HCT116 (cell line): ENCODE measurements at regions not wholly inside any gene's neighbourhood (a gene's known extent, or its start where the extent isn't known, plus 50 kb on each side); places are given as distances from the start of the nearest gene placed in this dataset.

Experiments used
- ATAC-seq: fragments of 200-7000 bp; cut with Tn5 transposase; 2 replicates; pipeline ENCODE4 v1.9.1; 2020; ENCODE audit warnings: mild to moderate bottlenecking, moderate library complexity
- BruUV-seq: library from RNA; stranded (reverse); fragments of 400-500 nt; replicated peaks from 2 replicates; lab custom pipeline; 2021; lab: Mats Ljungman, UMichigan
- CTCF ChIA-PET: fragments of 300-600 bp; sonication (Branson Sonifier 250); formaldehyde crosslinking; loops from one replicate; lab custom pipeline; 2021; ENCODE audit warnings: antibody characterized with exemption; lab: Charles Lee
- POLR2A ChIA-PET: fragments of 300-600, 350-600 bp; sonication (Branson Sonifier 250); formaldehyde crosslinking; loops from one replicate; lab custom pipeline; 2021; ENCODE audit warnings: antibody characterized with exemption; lab: Charles Lee
- RAD21 ChIA-PET, 2 experiments: fragments of 300-600 bp; sonication (Branson Sonifier 250); formaldehyde crosslinking; loops; one replicate each; lab custom pipeline; 2023; ENCODE audit warnings: low total read pairs in 2 of 2; ENCODE audit not compliant: uncharacterized antibody in 2 of 2, unreplicated experiment in 2 of 2, low non-redundant PET in 1 of 2; lab: Charles Lee
- DNase-seq: peaks from one replicate; pipeline ENCODE4 v3.0.0-alpha.2; 2010; ENCODE audit warnings: low read depth, low spot score
- H2AFZ ChIP-seq: fragments of 200-600 bp; shearing (Covaris generic), sonication (generic); 2 replicates; pipeline ENCODE4 v1.6.1; 2017; ENCODE audit warnings: low read depth, mixed run types, mixed read lengths, antibody characterized with exemption, low read length; ENCODE audit not compliant: poor library complexity, severe bottlenecking
- H3K27ac ChIP-seq: 2 replicates; pipeline ENCODE4 v1.5.1; 2012; ENCODE audit warnings: low read depth, low read length
- H3K27me3 ChIP-seq: fragments of 200-600 bp; sonication (generic); 2 replicates; pipeline ENCODE4 v1.6.1; 2016; ENCODE audit warnings: mixed run types, low read length, mixed read lengths; ENCODE audit not compliant: insufficient read depth
- H3K36me3 ChIP-seq, 2 experiments: fragments of 200-500 bp in 1 of 2; fragments of 200-600 bp in 1 of 2; sonication (Bioruptor generic) in 1 of 2; sonication (generic) in 1 of 2; 2 replicates each; pipeline versions ENCODE4 v1.5.1 to v1.6.1; 2014 to 2016; ENCODE audit warnings: low read length in 2 of 2, inconsistent platforms in 1 of 2, mixed read lengths in 1 of 2, mixed run types in 1 of 2; ENCODE audit not compliant: insufficient read depth in 2 of 2, control insufficient read depth in 1 of 2
- H3K4me1 ChIP-seq, 2 experiments: fragments of 200-600 bp in 1 of 2; sonication (generic) in 1 of 2; 2 replicates each; pipeline versions ENCODE4 v1.5.1 to v1.6.1; 2012 to 2017; ENCODE audit warnings: low read length in 2 of 2, inconsistent platforms in 1 of 2, mild to moderate bottlenecking in 1 of 2, mixed read lengths in 1 of 2, mixed run types in 1 of 2, moderate library complexity in 1 of 2; ENCODE audit not compliant: insufficient read depth in 2 of 2, control insufficient read depth in 1 of 2
- H3K4me2 ChIP-seq: fragments of 200-600 bp; sonication (generic); 2 replicates; pipeline ENCODE4 v1.6.1; 2017; ENCODE audit warnings: mixed run types, low read length, mixed read lengths
- H3K4me3 ChIP-seq, 2 experiments: fragments of 200-600 bp in 1 of 2; sonication (generic) in 1 of 2; replicated peaks in 1 of 2; 2 replicates each; pipeline ENCODE4 v1.5.1; 2011 to 2016; ENCODE audit warnings: low read length in 2 of 2, control low read depth in 1 of 2, low read depth in 1 of 2, mild to moderate bottlenecking in 1 of 2, mixed read lengths in 1 of 2, mixed run types in 1 of 2
- H3K79me2 ChIP-seq: fragments of 200-600 bp; sonication (generic); 2 replicates; pipeline ENCODE4 v1.6.1; 2017; ENCODE audit warnings: mild to moderate bottlenecking, mixed run types, low read length, moderate library complexity, mixed read lengths; ENCODE audit not compliant: insufficient read depth
- H3K9ac ChIP-seq: fragments of 200-600 bp; sonication (generic); 2 replicates; pipeline ENCODE4 v1.6.1; 2016; ENCODE audit warnings: low read length, mixed read lengths
- H3K9me2 ChIP-seq: fragments of 200-600 bp; sonication (generic), shearing (Covaris generic); 2 replicates; pipeline ENCODE4 v1.6.1; 2017; ENCODE audit warnings: mixed run types, mild to moderate bottlenecking, moderate library complexity; ENCODE audit not compliant: insufficient read depth
- H3K9me3 ChIP-seq, 2 experiments: fragments of 200-500 bp in 1 of 2; fragments of 200-600 bp in 1 of 2; sonication (Bioruptor generic) in 1 of 2; sonication (generic) in 1 of 2; 2 replicates each; pipeline ENCODE4 v1.6.1; 2014 to 2017; ENCODE audit warnings: low read length in 2 of 2, mixed read lengths in 2 of 2, inconsistent platforms in 1 of 2, low read depth in 1 of 2, mild to moderate bottlenecking in 1 of 2, mixed run types in 1 of 2, moderate library complexity in 1 of 2; ENCODE audit not compliant: control insufficient read depth in 1 of 2, insufficient read depth in 1 of 2
- H4K20me1 ChIP-seq: fragments of 200-600 bp; sonication (generic), shearing (Covaris generic); 2 replicates; pipeline ENCODE4 v1.6.1; 2017; ENCODE audit warnings: mixed run types, mild to moderate bottlenecking, moderate library complexity; ENCODE audit not compliant: insufficient read depth
- CBX3 ChIP-seq: IDR thresholded peaks from 2 replicates; pipeline ENCODE4 v1.6.1; 2012; ENCODE audit warnings: low read depth
- CEBPB ChIP-seq: IDR thresholded peaks from 2 replicates; pipeline ENCODE4 v1.6.1; 2012; ENCODE audit warnings: low read depth
- CTCF ChIP-seq, 3 experiments: fragments of 200-600 bp in 1 of 3; sonication (generic) in 1 of 3; IDR thresholded peaks in 2 of 3; conservative IDR thresholded peaks in 1 of 3; 2 replicates each; pipeline ENCODE4 v1.5.1; 2012 to 2017; ENCODE audit warnings: low read depth in 2 of 3, low read length in 2 of 3, antibody characterized with exemption in 1 of 3, borderline replicate concordance in 1 of 3, control low read depth in 1 of 3, mild to moderate bottlenecking in 1 of 3, mixed read lengths in 1 of 3, mixed run types in 1 of 3, moderate library complexity in 1 of 3; ENCODE audit not compliant: insufficient read depth in 1 of 3
- EGR1 ChIP-seq: IDR thresholded peaks from 2 replicates; pipeline ENCODE4 v1.6.1; 2012; ENCODE audit warnings: low read depth
- EZH2 ChIP-seq: fragments of 200-600 bp; sonication (generic); IDR thresholded peaks from 2 replicates; pipeline ENCODE4 v1.6.1; 2017; ENCODE audit warnings: antibody characterized with exemption, mixed run types
- EZH2phosphoT487 ChIP-seq: fragments of 200-600 bp; IDR thresholded peaks from 2 replicates; pipeline ENCODE4 v1.6.1; 2018; ENCODE audit warnings: antibody characterized with exemption, borderline replicate concordance
- POLR2A ChIP-seq: IDR thresholded peaks from 2 replicates; pipeline ENCODE4 v1.7.0; 2011; ENCODE audit warnings: borderline replicate concordance; ENCODE audit not compliant: insufficient read depth, insufficient read length; ENCODE audit errors: extremely low read depth
- POLR2AphosphoS5 ChIP-seq: IDR thresholded peaks from 2 replicates; pipeline ENCODE4 v1.6.1; 2011; ENCODE audit warnings: mild to moderate bottlenecking, low read depth, low read length, moderate library complexity
- RAD21 ChIP-seq: IDR thresholded peaks from 2 replicates; pipeline ENCODE4 v1.6.1; 2012; ENCODE audit warnings: low read depth, mild to moderate bottlenecking
- REST ChIP-seq: IDR thresholded peaks from 2 replicates; pipeline ENCODE4 v1.6.1; 2012; ENCODE audit warnings: low read depth
- SIN3A ChIP-seq: IDR thresholded peaks from 2 replicates; pipeline ENCODE4 v1.6.1; 2012; ENCODE audit warnings: low read depth
- SP1 ChIP-seq: IDR thresholded peaks from 2 replicates; pipeline ENCODE4 v1.6.1; 2012; ENCODE audit warnings: low read depth
- SRF ChIP-seq: IDR thresholded peaks from 2 replicates; pipeline ENCODE4 v1.6.1; 2012; ENCODE audit warnings: low read depth
- TCF7L2 ChIP-seq: IDR thresholded peaks from 2 replicates; pipeline ENCODE4 v1.7.0; 2011; ENCODE audit warnings: borderline replicate concordance, inconsistent platforms; ENCODE audit not compliant: insufficient read depth, insufficient read length; ENCODE audit errors: extremely low read depth
- YY1 ChIP-seq: IDR thresholded peaks from 2 replicates; pipeline ENCODE4 v1.6.1; 2011; ENCODE audit warnings: low read length, low read depth, moderate library complexity, mild to moderate bottlenecking; ENCODE audit not compliant: insufficient replicate concordance; ENCODE audit errors: extremely low read depth
- intact Hi-C: fragments of 100-400 bp; cut with micrococcal nuclease; formaldehyde crosslinking; loops from 2 replicates; pipeline ENCODE4 v1.10.0; 2022
- TF ChIP-seq, protein P1 (sequence below): IDR thresholded peaks from 2 replicates; pipeline ENCODE4 v1.6.1; 2012
- TF ChIP-seq, protein P2 (sequence below): IDR thresholded peaks from 2 replicates; pipeline ENCODE4 v1.6.1; 2011; ENCODE audit warnings: mild to moderate bottlenecking, low read length, moderate library complexity; ENCODE audit not compliant: insufficient replicate concordance; ENCODE audit errors: extremely low read depth

DNA sequence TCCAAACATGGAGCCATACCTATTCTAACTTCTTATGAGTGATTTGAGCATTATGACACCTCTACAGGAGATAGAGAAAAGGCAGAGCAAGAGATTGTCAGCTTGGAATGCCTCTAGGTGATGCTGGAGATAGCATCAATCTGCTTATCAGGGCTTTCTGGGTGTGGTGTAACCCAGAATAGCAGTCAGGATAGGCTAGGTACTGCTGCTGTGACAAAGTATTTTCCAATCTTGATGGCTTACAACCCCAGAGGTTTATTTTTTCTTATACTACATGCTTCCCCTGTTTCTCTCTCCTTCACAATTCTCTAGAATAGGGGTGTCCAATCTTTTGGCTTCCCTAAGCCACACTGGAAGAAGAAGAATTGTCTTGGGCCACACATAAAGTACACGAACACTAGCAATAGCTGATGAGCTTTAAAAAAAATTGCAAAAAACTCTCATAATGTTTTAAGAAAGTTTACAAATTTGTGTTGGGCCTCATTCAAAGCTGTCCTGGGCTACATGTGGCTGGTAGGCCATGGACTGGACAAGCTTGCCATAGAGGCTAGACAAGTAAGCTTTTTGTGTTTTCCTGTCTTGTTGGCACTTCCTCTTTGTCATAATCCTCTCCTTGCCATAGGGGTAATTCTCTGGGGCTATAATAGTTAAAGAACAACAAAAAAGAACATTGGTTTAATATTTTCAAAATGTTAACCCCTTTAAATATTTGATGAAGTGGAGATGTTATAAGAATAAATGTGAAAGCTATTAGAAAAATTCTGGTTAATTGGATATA lies 123.9 kb upstream of the PMCH start:
- no peak overlapping the region for H3K27ac ChIP-seq

More for the DNA sequence above, 123.9 kb upstream of the PMCH start:
- no peaks in the 10 kb centered on the region for H3K9me2 ChIP-seq
- no peaks in the 10 kb centered on the region; the same call in 1 of the 2 replicates for H4K20me1 ChIP-seq
- BruUV-seq = no TSS peak
- ChIA-PET CTCF (no interaction called here), POLR2A (no interaction called here), RAD21 (no interaction called here)
- intact Hi-C loops = no loop called here
- no peak overlapping the region for H3K9ac ChIP-seq
- no peaks in the 10 kb centered on the region for H3K27me3 ChIP-seq
- DNase-seq (no peak), ATAC-seq (no peak)
- H2AFZ ChIP-seq = no peak overlapping the region
- H3K79me2 ChIP-seq = no peaks in the 10 kb centered on the region
- no peaks in the 10 kb centered on the region for H3K4me1 ChIP-seq
- H3K4me2 ChIP-seq = no peak overlapping the region
- TF ChIP-seq TCF7L2 = no peak
- TF ChIP-seq, protein P1, sequence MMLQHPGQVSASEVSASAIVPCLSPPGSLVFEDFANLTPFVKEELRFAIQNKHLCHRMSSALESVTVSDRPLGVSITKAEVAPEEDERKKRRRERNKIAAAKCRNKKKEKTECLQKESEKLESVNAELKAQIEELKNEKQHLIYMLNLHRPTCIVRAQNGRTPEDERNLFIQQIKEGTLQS = no peak
- TF ChIP-seq CTCF (IDR thresholded peaks at IDR 0.05 in 2 of 3, conservative IDR thresholded peaks at IDR 0.05 in 1 of 3; ENCODE audit: borderline replicate concordance in 1 of 3, insufficient read depth in 1 of 3, low read depth in 2 of 3, low read length in 2 of 3) = no peak
- no peak for TF ChIP-seq EZH2
- no peak for TF ChIP-seq POLR2A
- no peak for TF ChIP-seq EZH2phosphoT487
- no peak for TF ChIP-seq SRF
- no peak for TF ChIP-seq SIN3A
- TF ChIP-seq POLR2AphosphoS5 = no peak
- TF ChIP-seq, protein P2, sequence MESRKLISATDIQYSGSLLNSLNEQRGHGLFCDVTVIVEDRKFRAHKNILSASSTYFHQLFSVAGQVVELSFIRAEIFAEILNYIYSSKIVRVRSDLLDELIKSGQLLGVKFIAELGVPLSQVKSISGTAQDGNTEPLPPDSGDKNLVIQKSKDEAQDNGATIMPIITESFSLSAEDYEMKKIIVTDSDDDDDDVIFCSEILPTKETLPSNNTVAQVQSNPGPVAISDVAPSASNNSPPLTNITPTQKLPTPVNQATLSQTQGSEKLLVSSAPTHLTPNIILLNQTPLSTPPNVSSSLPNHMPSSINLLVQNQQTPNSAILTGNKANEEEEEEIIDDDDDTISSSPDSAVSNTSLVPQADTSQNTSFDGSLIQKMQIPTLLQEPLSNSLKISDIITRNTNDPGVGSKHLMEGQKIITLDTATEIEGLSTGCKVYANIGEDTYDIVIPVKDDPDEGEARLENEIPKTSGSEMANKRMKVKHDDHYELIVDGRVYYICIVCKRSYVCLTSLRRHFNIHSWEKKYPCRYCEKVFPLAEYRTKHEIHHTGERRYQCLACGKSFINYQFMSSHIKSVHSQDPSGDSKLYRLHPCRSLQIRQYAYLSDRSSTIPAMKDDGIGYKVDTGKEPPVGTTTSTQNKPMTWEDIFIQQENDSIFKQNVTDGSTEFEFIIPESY = no peak
- TF ChIP-seq CEBPB = no peak
- no peak for TF ChIP-seq CBX3
- TF ChIP-seq SP1 = no peak
- TF ChIP-seq REST = no peak
- no peak for TF ChIP-seq RAD21
- TF ChIP-seq EGR1 = no peak
- TF ChIP-seq YY1 = no peak
- H3K36me3 ChIP-seq = no peaks in the 10 kb centered on the region
- no peak overlapping the region for H3K4me3 ChIP-seq
- no peaks in the 10 kb centered on the region for H3K9me3 ChIP-seq
